Vagina (tissue), 2 donors: ENCODE measurements at regions not wholly inside any gene's neighbourhood (a gene's known extent, or its start where the extent isn't known, plus 50 kb on each side); places are given as distances from the start of the nearest gene placed in this dataset.

Experiments used
- POLR2A ChIP-seq, 2 donors: fragments of 450-650 bp; IDR thresholded peaks; one replicate each; pipeline ENCODE4 v1.6.1; 2017; ENCODE audit warnings: antibody characterized with exemption in 2 of 2, mild to moderate bottlenecking in 2 of 2, moderate library complexity in 2 of 2
- POLR2AphosphoS5 ChIP-seq, 2 donors: sonication (generic); formaldehyde crosslinking; IDR thresholded peaks; one replicate each; pipeline ENCODE4 v1.9.0; 2017; ENCODE audit warnings: antibody characterized with exemption in 2 of 2, mild to moderate bottlenecking in 2 of 2, low read depth in 1 of 2; ENCODE audit not compliant: insufficient read depth in 1 of 2

DNA sequence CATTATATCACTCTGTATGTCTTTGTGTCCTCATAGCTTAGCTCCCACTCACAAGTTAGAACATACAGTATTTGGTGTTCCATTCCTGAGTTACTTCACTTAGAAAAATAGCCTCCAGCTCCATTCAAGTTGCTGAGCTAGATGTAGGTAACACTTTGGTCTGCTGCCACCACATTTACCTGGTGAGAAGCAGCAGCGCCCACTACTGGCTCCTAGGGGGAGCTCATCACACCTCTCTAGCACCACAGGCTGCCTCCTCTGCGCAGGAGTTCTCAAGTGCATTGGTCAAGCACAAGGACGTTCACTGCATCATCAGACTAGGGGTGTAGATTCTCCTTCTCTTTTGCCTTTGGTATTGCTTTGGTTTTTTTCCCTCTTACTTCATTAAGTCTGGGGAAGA is 530.9 kb upstream of the AUTS2 start:
- TF ChIP-seq POLR2AphosphoS5 (IDR thresholded peaks at IDR 0.05; ENCODE audit: insufficient read depth in 1 of 2, low read depth in 1 of 2) = no peak
- no peak for TF ChIP-seq POLR2A (IDR thresholded peaks at IDR 0.05)
